ENCODE measurements at regions not wholly inside any gene's neighbourhood (a gene's known extent, or its start where the extent isn't known, plus 50 kb on each side); places are given as distances from the start of the nearest gene placed in this dataset.

GRCh38 chr13:22717036-22717435 is 463.7 kb upstream of the SGCG start:
- no peak for TF ChIP-seq CTCF (IDR thresholded peaks at IDR 0.05)
- H3K4me3 Mint-ChIP-seq (ENCODE audit: unreplicated experiment), result no peak overlapping the region
- no peak for DNase-seq (ENCODE audit: low spot score)

GRCh38 chr13:22726726-22727125 is 454.1 kb upstream of the SGCG start:
- no peaks in the 10 kb centered on the region for H3K36me3 Mint-ChIP-seq (ENCODE audit: low read depth)
- peaks cover 2% of the 10 kb centered on the region for H3K27me3 Mint-ChIP-seq (ENCODE audit: low read depth)
- no peak overlapping the region for H3K4me3 Mint-ChIP-seq (ENCODE audit: unreplicated experiment)
- H3K27ac Mint-ChIP-seq (ENCODE audit: unreplicated experiment), result no peak overlapping the region
- peaks cover 2% of the 10 kb centered on the region for H3K9me3 Mint-ChIP-seq (ENCODE audit: low read depth)
- no peak for DNase-seq (ENCODE audit: low spot score)
- H3K4me1 Mint-ChIP-seq (ENCODE audit: low read depth), result peaks cover 6% of the 10 kb centered on the region
- TF ChIP-seq CTCF (IDR thresholded peaks at IDR 0.05), result no peak

More at GRCh38 chr13:22717036-22717435, 463.7 kb upstream of the SGCG start:
- H3K9me3 Mint-ChIP-seq (ENCODE audit: low read depth), result no peaks in the 10 kb centered on the region
- H3K27me3 Mint-ChIP-seq (ENCODE audit: low read depth), result peaks cover 3% of the 10 kb centered on the region
- H3K27ac Mint-ChIP-seq (ENCODE audit: unreplicated experiment), result no peak overlapping the region
- H3K36me3 Mint-ChIP-seq (ENCODE audit: low read depth), result no peaks in the 10 kb centered on the region
- no peaks in the 10 kb centered on the region for H3K4me1 Mint-ChIP-seq (ENCODE audit: low read depth)

DNA sequence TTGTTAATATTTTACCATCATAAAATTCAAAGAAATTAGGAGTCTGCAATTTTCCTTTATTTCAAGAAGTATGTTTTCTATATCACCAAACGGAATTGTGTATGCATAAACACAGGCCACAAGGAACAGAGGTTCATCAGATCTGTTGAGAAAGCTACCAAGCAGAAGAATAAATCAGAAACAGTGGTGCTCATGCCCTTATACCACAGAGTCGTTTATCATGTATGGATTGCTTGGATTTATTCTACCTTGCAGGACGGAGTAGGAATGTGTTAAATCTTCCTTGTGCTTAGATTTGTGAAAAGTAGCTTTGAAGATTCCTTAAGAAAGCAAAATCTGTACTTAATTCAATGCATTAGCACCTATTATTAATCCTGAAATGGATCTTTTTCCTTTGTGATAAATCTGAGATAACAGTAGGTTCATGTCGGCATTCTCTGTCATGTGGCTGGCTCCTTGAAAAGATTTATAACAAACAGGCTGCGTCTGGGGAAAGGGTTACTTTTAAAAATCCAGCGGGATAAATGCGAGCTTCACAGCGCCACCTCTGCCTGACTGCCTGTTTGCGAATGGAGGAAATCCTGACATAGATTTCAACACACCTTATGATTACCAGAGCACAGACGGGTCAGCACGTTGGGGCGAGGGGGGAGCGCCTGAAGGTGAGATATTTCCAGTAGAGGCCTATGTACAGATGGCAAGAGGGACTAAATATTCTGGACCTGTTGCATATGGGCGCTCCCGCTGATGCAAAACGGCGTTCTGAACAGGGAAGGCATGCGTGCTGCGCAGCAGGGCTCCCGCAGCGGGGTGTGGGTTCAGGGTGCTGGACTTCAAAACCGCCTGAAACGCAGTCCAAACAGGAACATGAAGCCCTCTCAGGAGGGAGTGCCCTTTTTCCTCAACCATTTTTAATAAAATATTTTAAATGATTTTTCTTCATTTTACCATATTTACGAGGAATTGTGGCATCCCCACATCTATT is 445.5 kb upstream of the SGCG start:
- Mint-ChIP-seq H3K27me3 (ENCODE audit: low read depth) (peaks cover 2% of the 10 kb centered on the region), H3K4me1 (ENCODE audit: low read depth) (no peaks in the 10 kb centered on the region), H3K9me3 (ENCODE audit: low read depth) (peaks cover 6% of the 10 kb centered on the region), H3K27ac (ENCODE audit: unreplicated experiment) (no peak overlapping the region), H3K4me3 (ENCODE audit: unreplicated experiment) (no peak overlapping the region), H3K36me3 (ENCODE audit: low read depth) (no peaks in the 10 kb centered on the region)
- TF ChIP-seq CTCF (IDR thresholded peaks at IDR 0.05), result no peak
- DNase-seq (ENCODE audit: low spot score), result no peak

DNA sequence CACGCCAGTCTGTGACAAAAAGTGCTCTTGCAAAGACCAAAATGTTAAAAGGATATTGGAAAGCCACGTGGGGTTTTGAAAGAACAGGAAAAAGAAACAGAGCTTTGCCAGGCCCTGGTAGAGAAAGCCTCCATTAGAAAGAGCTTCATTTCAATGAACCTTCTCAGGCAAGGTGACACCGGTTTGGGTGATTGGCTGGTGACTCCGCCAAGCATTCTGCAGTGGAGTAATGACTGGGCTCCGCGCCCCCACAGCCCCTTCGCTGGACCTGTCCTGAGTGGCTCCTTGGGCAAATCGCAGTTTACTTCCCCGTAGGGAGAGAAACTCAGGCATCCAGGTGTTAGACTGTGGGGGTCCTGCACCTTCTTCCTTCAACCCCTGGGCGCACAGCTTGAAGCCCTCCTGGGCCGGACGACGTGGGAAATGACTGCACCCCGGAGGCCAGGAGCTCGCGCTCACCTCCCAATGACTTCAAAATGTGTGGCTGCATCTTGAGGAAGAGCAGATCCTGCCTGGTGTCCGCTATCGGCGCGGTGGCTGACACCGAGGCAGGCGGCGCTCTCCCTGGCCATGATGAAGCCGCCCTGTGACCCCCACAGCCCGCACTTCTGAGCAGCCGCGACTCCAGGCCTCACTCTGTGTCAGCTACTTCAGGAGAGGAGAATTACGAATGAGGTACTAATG is 444.6 kb upstream of the SGCG start:
- Mint-ChIP-seq H3K4me3 (ENCODE audit: unreplicated experiment) (no peak overlapping the region), H3K36me3 (ENCODE audit: low read depth) (no peaks in the 10 kb centered on the region), H3K27ac (ENCODE audit: unreplicated experiment) (no peak overlapping the region), H3K9me3 (ENCODE audit: low read depth) (peaks cover 9% of the 10 kb centered on the region), H3K4me1 (ENCODE audit: low read depth) (no peaks in the 10 kb centered on the region), H3K27me3 (ENCODE audit: low read depth) (peaks cover 2% of the 10 kb centered on the region)
- DNase-seq (ENCODE audit: low spot score), result no peak
- TF ChIP-seq CTCF (IDR thresholded peaks at IDR 0.05), result no peak

- Mint-ChIP-seq H3K4me3 (ENCODE audit: unreplicated experiment) (no peak overlapping the region), H3K36me3 (ENCODE audit: low read depth) (no peaks in the 10 kb centered on the region), H3K27ac (ENCODE audit: unreplicated experiment) (no peak overlapping the region), H3K9me3 (ENCODE audit: low read depth) (peaks cover 9% of the 10 kb centered on the region), H3K4me1 (ENCODE audit: low read depth) (no peaks in the 10 kb centered on the region), H3K27me3 (ENCODE audit: low read depth) (peaks cover 2% of the 10 kb centered on the region)
- DNase-seq (ENCODE audit: low spot score), result no peak
- no peak for TF ChIP-seq CTCF (IDR thresholded peaks at IDR 0.05)
Observed at GRCh38 chr13:22736768-22737092, 444.0 kb upstream of the SGCG start.
